ENCODE measurements at regions not wholly inside any gene's neighbourhood (a gene's known extent, or its start where the extent isn't known, plus 50 kb on each side); places are given as distances from the start of the nearest gene placed in this dataset.

DNA sequence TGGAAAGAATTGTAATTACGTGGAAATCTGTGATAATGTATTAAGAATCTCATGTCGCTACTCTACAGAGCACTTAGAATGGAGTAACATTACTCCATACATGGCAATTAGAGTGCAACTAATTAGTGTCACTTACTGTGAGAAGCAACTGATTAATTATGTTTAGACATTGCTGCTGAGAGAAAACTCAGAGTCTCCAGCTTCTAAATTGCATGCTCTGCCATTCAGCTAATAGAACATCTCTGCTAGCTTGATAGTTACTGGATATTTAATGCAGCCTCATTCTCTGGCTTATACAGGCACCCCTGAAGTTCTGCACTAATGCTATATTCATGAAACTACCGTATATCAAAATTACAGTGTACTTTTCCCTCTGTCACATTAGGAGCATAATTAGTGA lies 338.4 kb downstream of the ADAMTS20 start:
- Histone ChIP-seq H3K9ac (ENCODE audit: extremely low read depth, insufficient read length, low read length) (no peak overlapping the region), H2BK5ac (ENCODE audit: insufficient read length, low read length) (no peak overlapping the region), H3K18ac (ENCODE audit: insufficient read length, low read depth, low read length) (no peak overlapping the region), H2AFZ (ENCODE audit: low read length) (no peak overlapping the region), H2AK5ac (ENCODE audit: insufficient read length, low read length) (no peak overlapping the region), H3K56ac (ENCODE audit: insufficient read length, low read depth, low read length) (no peak overlapping the region), H3K79me1 (ENCODE audit: insufficient read depth, low read depth, low read length, poor library complexity, severe bottlenecking) (no peaks in the 10 kb centered on the region), H3K4ac (ENCODE audit: low read depth, low read length) (no peak overlapping the region), H2BK120ac (ENCODE audit: low read depth, low read length, poor library complexity, severe bottlenecking) (no peak overlapping the region), H2BK12ac (ENCODE audit: insufficient read length, low read depth, low read length) (no peak overlapping the region), H3K14ac (ENCODE audit: insufficient read depth, low read length) (no peak overlapping the region), H3K23me2 (ENCODE audit: insufficient read length, low read depth, low read length, poor library complexity, severe bottlenecking) (no peaks in the 10 kb centered on the region), H3K23ac (ENCODE audit: insufficient read length, low read depth, low read length) (no peak overlapping the region), H4K5ac (ENCODE audit: insufficient read length, low read depth, low read length) (no peak overlapping the region), H3K9me3 (ENCODE audit: control insufficient read depth, low read depth, low read length) (no peaks in the 10 kb centered on the region), H3K27ac (ENCODE audit: insufficient read length, low read depth, low read length) (no peak overlapping the region), H3K27me3 (ENCODE audit: insufficient read depth, low read length) (no peaks in the 10 kb centered on the region), H2BK15ac (ENCODE audit: low read depth, low read length) (no peak overlapping the region), H4K8ac (replicated peaks; ENCODE audit: insufficient read length, low read depth, low read length) (no peak overlapping the region), H3K4me1 (ENCODE audit: insufficient read depth, low read length) (no peaks in the 10 kb centered on the region), H4K20me1 (ENCODE audit: control insufficient read depth, insufficient read depth, insufficient read length) (no peaks in the 10 kb centered on the region), H3K4me2 (ENCODE audit: insufficient read depth, insufficient read length, low read length) (no peak overlapping the region), H2BK20ac (ENCODE audit: low read depth, low read length, poor library complexity, severe bottlenecking) (no peak overlapping the region), H4K91ac (ENCODE audit: insufficient read length, low read depth, low read length) (no peak overlapping the region), H3T11ph (ENCODE audit: low read length) (no peak overlapping the region), H3K79me2 (ENCODE audit: insufficient read depth, low read length) (no peaks in the 10 kb centered on the region)
- Mint-ChIP-seq H3K4me3 (no peak overlapping the region), H3K36me3 (ENCODE audit: insufficient read depth in 1 of 3, low read depth in 3 of 3) (no peaks in the 10 kb centered on the region; a peak in 1 of 7 replicates), H3K27me3 (ENCODE audit: low read depth) (no peaks in the 10 kb centered on the region), H3K9me3 (no peaks in the 10 kb centered on the region), H3K4me1 (no peaks in the 10 kb centered on the region), H3K27ac (no peak overlapping the region)
- no CpG with 5 or more reads among the region's 3 CpGs for WGBS (ENCODE audit: extremely low coverage, insufficient read length, low lambda C conversion rate)
- DNase-seq, result no peak
- TF ChIP-seq, protein P1, sequence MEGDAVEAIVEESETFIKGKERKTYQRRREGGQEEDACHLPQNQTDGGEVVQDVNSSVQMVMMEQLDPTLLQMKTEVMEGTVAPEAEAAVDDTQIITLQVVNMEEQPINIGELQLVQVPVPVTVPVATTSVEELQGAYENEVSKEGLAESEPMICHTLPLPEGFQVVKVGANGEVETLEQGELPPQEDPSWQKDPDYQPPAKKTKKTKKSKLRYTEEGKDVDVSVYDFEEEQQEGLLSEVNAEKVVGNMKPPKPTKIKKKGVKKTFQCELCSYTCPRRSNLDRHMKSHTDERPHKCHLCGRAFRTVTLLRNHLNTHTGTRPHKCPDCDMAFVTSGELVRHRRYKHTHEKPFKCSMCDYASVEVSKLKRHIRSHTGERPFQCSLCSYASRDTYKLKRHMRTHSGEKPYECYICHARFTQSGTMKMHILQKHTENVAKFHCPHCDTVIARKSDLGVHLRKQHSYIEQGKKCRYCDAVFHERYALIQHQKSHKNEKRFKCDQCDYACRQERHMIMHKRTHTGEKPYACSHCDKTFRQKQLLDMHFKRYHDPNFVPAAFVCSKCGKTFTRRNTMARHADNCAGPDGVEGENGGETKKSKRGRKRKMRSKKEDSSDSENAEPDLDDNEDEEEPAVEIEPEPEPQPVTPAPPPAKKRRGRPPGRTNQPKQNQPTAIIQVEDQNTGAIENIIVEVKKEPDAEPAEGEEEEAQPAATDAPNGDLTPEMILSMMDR (conservative IDR thresholded peaks at IDR 0.05), result no peak
